Gastroesophageal sphincter (tissue), 4 donors: ENCODE measurements at regions not wholly inside any gene's neighbourhood (a gene's known extent, or its start where the extent isn't known, plus 50 kb on each side); places are given as distances from the start of the nearest gene placed in this dataset.
"Not testable (repeated sequence)": the region's sequence is repeated elsewhere in the genome, so short reads cannot be mapped to it uniquely, and the experiment has no call there.

ENCODE experiments used
- ATAC-seq: fragments of 150-250 bp; one replicate; pipeline ENCODE4 v1.9.1; 2016; ENCODE audit warnings: mild to moderate bottlenecking, moderate library complexity
- H3K27ac ChIP-seq, 4 donors: fragments of 200-600 bp; sonication (generic) in 3 of 4; 1 replicate in 3 of 4; 2 replicates in 1 of 4; pipeline ENCODE4 v1.5.1; 2016 to 2019
- H3K27me3 ChIP-seq: fragments of 200-600 bp; sonication (generic); one replicate; pipeline ENCODE4 v1.5.1; 2019
- H3K36me3 ChIP-seq, 2 donors: fragments of 200-600 bp; sonication (generic); one replicate each; pipeline ENCODE4 v1.5.1; 2019; ENCODE audit warnings: control low read depth in 1 of 2
- H3K4me1 ChIP-seq, 3 donors: fragments of 200-600 bp; sonication (generic); 1 replicate in 2 of 3; 2 replicates in 1 of 3; pipeline ENCODE4 v1.5.1; 2016 to 2019; ENCODE audit warnings: control low read depth in 2 of 3
- H3K4me3 ChIP-seq, 2 donors: fragments of 200-600 bp; sonication (generic); one replicate each; pipeline ENCODE4 v1.5.1; 2019; ENCODE audit warnings: mild to moderate bottlenecking in 1 of 2, moderate library complexity in 1 of 2
- H3K9me3 ChIP-seq, 3 donors: fragments of 200-600 bp; sonication (generic); one replicate each; pipeline ENCODE4 v1.5.1; 2017 to 2019; ENCODE audit warnings: control low read depth in 2 of 3
- EP300 ChIP-seq: sonication (generic); formaldehyde crosslinking; IDR thresholded peaks from one replicate; pipeline ENCODE4 v1.6.1; 2017; ENCODE audit warnings: antibody characterized with exemption, mild to moderate bottlenecking
- POLR2A ChIP-seq, 2 donors: fragments of 450-650 bp; IDR thresholded peaks; one replicate each; pipeline ENCODE4 v1.6.1; 2017; ENCODE audit warnings: antibody characterized with exemption in 2 of 2, mild to moderate bottlenecking in 2 of 2, moderate library complexity in 1 of 2
- POLR2AphosphoS5 ChIP-seq: sonication (generic); formaldehyde crosslinking; IDR thresholded peaks from one replicate; pipeline ENCODE4 v1.6.1; 2017; ENCODE audit warnings: antibody characterized with exemption
- WGBS, 2 donors: methylation state at CpG; one replicate each; pipeline ENCODE4 v1.1.5; 2018; ENCODE audit warnings: low coverage in 1 of 2; 5-methylcytosine and 5-hydroxymethylcytosine counted together
- TF ChIP-seq, protein P1 (sequence below), 4 experiments: fragments of 200-600 bp in 2 of 4; fragments of 450-650 bp in 2 of 4; sonication (generic) in 1 of 4; IDR thresholded peaks; one replicate each; pipeline ENCODE4 v1.5.1; 2017 to 2019; ENCODE audit warnings: antibody characterized with exemption in 4 of 4, mild to moderate bottlenecking in 2 of 4, moderate library complexity in 2 of 4

DNA sequence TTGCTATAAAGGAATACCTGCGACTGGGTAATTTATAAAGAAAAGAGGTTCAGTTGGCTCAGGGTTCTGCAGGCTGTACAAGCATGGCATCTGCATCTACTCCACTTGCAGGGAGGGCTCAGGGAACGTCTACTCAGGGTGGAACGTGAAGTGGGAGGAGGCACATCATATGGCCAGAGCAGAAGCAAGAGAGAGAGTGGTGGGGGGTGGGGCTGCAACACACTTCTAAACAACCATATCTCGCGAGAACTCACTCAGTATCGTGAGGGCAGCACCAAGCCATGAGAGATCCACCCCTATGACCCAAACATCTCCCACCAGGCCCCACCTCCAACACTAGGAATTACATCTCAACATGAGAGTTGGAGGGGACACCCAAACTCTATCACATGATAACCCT lies 109.8 kb upstream of the SCAF8 start:
- WGBS, 2 donors, result 83 to 94% methylated on average over 6 of the region's 6 CpGs
- Histone ChIP-seq H3K36me3 (no peaks in the 10 kb centered on the region), H3K27ac (no peak overlapping the region), H3K4me1 (peaks cover 0 to 16% (median 0%) of the 10 kb centered on the region in 3 donors), H3K4me3 (no peak overlapping the region), H3K27me3 (no peaks in the 10 kb centered on the region), H3K9me3 (no peaks in the 10 kb centered on the region)
- no peak for ATAC-seq
- TF ChIP-seq, protein P1, sequence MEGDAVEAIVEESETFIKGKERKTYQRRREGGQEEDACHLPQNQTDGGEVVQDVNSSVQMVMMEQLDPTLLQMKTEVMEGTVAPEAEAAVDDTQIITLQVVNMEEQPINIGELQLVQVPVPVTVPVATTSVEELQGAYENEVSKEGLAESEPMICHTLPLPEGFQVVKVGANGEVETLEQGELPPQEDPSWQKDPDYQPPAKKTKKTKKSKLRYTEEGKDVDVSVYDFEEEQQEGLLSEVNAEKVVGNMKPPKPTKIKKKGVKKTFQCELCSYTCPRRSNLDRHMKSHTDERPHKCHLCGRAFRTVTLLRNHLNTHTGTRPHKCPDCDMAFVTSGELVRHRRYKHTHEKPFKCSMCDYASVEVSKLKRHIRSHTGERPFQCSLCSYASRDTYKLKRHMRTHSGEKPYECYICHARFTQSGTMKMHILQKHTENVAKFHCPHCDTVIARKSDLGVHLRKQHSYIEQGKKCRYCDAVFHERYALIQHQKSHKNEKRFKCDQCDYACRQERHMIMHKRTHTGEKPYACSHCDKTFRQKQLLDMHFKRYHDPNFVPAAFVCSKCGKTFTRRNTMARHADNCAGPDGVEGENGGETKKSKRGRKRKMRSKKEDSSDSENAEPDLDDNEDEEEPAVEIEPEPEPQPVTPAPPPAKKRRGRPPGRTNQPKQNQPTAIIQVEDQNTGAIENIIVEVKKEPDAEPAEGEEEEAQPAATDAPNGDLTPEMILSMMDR (IDR thresholded peaks at IDR 0.05), result no peak

GRCh38 chr6:154624038-154624599 lies 109.1 kb upstream of the SCAF8 start:
- Histone ChIP-seq H3K4me3 (no peak overlapping the region), H3K36me3 (no peaks in the 10 kb centered on the region), H3K27ac (no peak overlapping the region), H3K9me3 (no peaks in the 10 kb centered on the region), H3K4me1 (peaks cover 0 to 16% (median 0%) of the 10 kb centered on the region in 3 donors), H3K27me3 (no peaks in the 10 kb centered on the region)
- no peak for ATAC-seq
- TF ChIP-seq POLR2A (IDR thresholded peaks at IDR 0.05), result no peak
- no peak for TF ChIP-seq EP300
- TF ChIP-seq, protein P1 (IDR thresholded peaks at IDR 0.05), result no peak
- TF ChIP-seq POLR2AphosphoS5, result no peak
- WGBS, 2 donors, result 87 to 90% methylated on average over 5 to 6 of the region's 6 CpGs

GRCh38 chr6:154624727-154625126 lies 108.5 kb upstream of the SCAF8 start:
- H3K4me1 ChIP-seq, result peaks cover 0 to 12% (median 0%) of the 10 kb centered on the region in 3 donors
- H3K27me3 ChIP-seq, ATAC-seq, H3K27ac ChIP-seq, H3K9me3 ChIP-seq, H3K4me3 ChIP-seq, H3K36me3 ChIP-seq: not testable (repeated sequence)
- WGBS, 2 donors, result 65 to 90% methylated on average over 2 of the region's 2 CpGs

- Histone ChIP-seq H3K27me3 (no peaks in the 10 kb centered on the region), H3K9me3 (no peaks in the 10 kb centered on the region), H3K27ac (no peak overlapping the region), H3K4me1 (peaks cover 0 to 10% (median 0%) of the 10 kb centered on the region in 3 donors), H3K4me3 (no peak overlapping the region), H3K36me3 (no peaks in the 10 kb centered on the region)
- 53 to 68% methylated on average over 3 of the region's 3 CpGs for WGBS, 2 donors
- TF ChIP-seq POLR2A (IDR thresholded peaks at IDR 0.05) (no peak), EP300 (no peak), POLR2AphosphoS5 (no peak)
- TF ChIP-seq, protein P1 (IDR thresholded peaks at IDR 0.05), result no peak
- ATAC-seq, result no peak
Measured at GRCh38 chr6:154625721-154626120, 107.5 kb upstream of the SCAF8 start.

DNA sequence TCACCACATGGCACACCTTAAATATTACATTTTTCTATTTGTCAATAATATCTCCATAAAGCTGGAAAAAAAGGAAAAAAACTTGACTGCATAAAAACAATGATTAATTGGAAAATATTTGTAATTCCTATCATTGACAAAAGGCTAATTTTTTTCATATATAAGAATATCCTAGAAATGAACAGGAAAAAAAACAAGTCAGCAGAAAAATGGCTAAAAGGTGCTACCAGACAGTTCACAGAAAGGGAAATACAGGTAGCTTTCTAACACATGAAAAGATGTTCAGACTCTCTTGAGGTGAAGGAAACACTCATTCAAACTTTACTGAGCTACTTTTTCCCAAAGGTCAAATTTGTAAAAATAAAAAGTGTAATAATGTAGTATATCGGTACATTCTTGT lies 104.1 kb upstream of the SCAF8 start:
- no peak for TF ChIP-seq POLR2AphosphoS5
- no peak for TF ChIP-seq POLR2A (IDR thresholded peaks at IDR 0.05)
- H3K27me3 ChIP-seq, result no peaks in the 10 kb centered on the region
- H3K9me3 ChIP-seq, result peaks cover 0 to 7% (median 0%) of the 10 kb centered on the region in 3 donors
- H3K4me1 ChIP-seq, result no peaks in the 10 kb centered on the region
- 89 to 94% methylated on average over 1 of the region's 1 CpG for WGBS, 2 donors
- no peaks in the 10 kb centered on the region for H3K36me3 ChIP-seq
- ATAC-seq, result no peak
- H3K27ac ChIP-seq, result no peak overlapping the region
- H3K4me3 ChIP-seq, result no peak overlapping the region

- TF ChIP-seq EP300 (no peak), POLR2A (IDR thresholded peaks at IDR 0.05) (no peak), POLR2AphosphoS5 (no peak)
- TF ChIP-seq, protein P1 (IDR thresholded peaks at IDR 0.05), result no peak
- WGBS, 2 donors, result 18 to 34% methylated on average over 2 of the region's 2 CpGs
- Histone ChIP-seq H3K27me3 (no peaks in the 10 kb centered on the region), H3K4me3 (no peak overlapping the region), H3K36me3 (no peaks in the 10 kb centered on the region), H3K4me1 (no peaks in the 10 kb centered on the region), H3K9me3 (peaks cover 0 to 13% (median 0%) of the 10 kb centered on the region in 3 donors), H3K27ac (no peak overlapping the region)
- no peak for ATAC-seq
Measured at GRCh38 chr6:154632119-154632518, 101.1 kb upstream of the SCAF8 start.
